ENCODE measurements at regions not wholly inside any gene's neighbourhood (a gene's known extent, or its start where the extent isn't known, plus 50 kb on each side); places are given as distances from the start of the nearest gene placed in this dataset.

- TF ChIP-seq ZFX (IDR thresholded peaks at IDR 0.05; ENCODE audit: borderline replicate concordance) (no peak), CTCF (IDR thresholded peaks at IDR 0.05) (no peak)
- no peak overlapping the region for H3K27ac ChIP-seq
Observed at GRCh38 chr17:77884967-77885641, 73.4 kb upstream of the TNRC6C start.

- TF ChIP-seq CTCF (IDR thresholded peaks at IDR 0.05) (no peak), ZFX (IDR thresholded peaks at IDR 0.05; ENCODE audit: borderline replicate concordance) (no peak)
- no peak overlapping the region for H3K27ac ChIP-seq
Observed at GRCh38 chr17:77885678-77886386, 72.7 kb upstream of the TNRC6C start.

GRCh38 chr17:77886387-77886728, 72.1 kb upstream of the TNRC6C start:
- no peak overlapping the region for H3K27ac ChIP-seq
- no peak for TF ChIP-seq CTCF (IDR thresholded peaks at IDR 0.05)
- TF ChIP-seq ZFX (IDR thresholded peaks at IDR 0.05; ENCODE audit: borderline replicate concordance), result no peak

- no peak overlapping the region for H3K27ac ChIP-seq
- TF ChIP-seq CTCF (IDR thresholded peaks at IDR 0.05) (no peak), ZFX (IDR thresholded peaks at IDR 0.05; ENCODE audit: borderline replicate concordance) (no peak)
Observed at GRCh38 chr17:77887110-77887463, 71.4 kb upstream of the TNRC6C start.

GRCh38 chr17:77887464-77888241, 70.8 kb upstream of the TNRC6C start:
- TF ChIP-seq ZFX (IDR thresholded peaks at IDR 0.05; ENCODE audit: borderline replicate concordance) (no peak), CTCF (IDR thresholded peaks at IDR 0.05) (no peak)
- no peak overlapping the region for H3K27ac ChIP-seq

DNA sequence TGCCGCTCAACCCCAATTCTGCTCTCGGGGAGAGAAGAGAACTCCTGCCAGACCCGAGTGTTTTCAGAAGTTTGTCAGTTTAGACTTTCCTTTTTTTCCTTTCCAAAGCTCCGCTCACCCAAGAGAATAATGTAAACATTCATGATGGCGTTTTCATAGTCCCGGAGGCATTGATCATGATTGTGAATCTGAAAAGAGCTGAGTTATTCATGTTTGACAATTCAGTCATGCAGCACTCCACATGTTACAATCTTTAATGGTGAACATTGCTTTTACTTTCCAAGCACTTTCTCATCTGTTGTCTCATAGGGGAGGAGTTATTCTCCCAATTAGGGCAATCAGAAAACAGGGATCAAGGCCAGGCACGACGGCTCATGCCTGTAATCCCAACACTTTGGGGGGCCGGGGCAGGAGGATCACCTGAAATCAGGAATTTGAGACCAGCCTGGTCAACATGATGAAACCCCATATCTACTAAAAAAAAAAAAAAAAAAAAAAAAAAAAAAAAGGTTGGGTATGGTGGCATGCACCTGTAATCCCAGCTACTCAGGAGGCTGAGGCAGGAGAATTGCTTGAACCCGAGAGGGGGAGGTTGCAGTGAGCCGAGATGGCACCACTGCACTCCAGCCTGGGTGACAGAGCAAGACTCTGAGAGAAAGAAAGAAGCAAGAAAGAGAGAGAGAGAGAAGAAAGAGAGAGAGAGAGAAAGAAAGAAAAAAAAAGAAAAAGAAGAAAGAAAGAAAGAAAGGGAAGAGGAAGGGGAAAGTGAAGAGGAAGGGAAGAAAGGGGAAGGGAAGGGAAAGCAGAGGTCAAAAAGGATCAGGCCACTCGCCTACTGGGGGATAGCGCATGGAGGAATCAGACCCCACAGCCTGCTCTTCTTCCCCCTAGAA, 70.0 kb upstream of the TNRC6C start:
- H3K27ac ChIP-seq, result no peak overlapping the region
- TF ChIP-seq ZFX (IDR thresholded peaks at IDR 0.05; ENCODE audit: borderline replicate concordance) (no peak), CTCF (IDR thresholded peaks at IDR 0.05) (no peak)

All from 22Rv1 (cell line).